T-cell (primary cell): ENCODE measurements at regions not wholly inside any gene's neighbourhood (a gene's known extent, or its start where the extent isn't known, plus 50 kb on each side); places are given as distances from the start of the nearest gene placed in this dataset.

Experiments used
- ATAC-seq, 4 experiments: fragments of 200-7000 bp in 3 of 4; fragments of 150-1000 bp in 1 of 4; cut with Tn5 transposase; replicated peaks in 1 of 4; 1 replicate in 3 of 4; 2 replicates in 1 of 4; pipeline ENCODE4 v1.10.0; 2021; ENCODE audit warnings: moderate library complexity in 3 of 4, mild to moderate bottlenecking in 2 of 4, moderate number of reproducible peaks in 1 of 4
- CTCF ChIA-PET, 2 donors: fragments of 300-600 bp; sonication (Branson Sonifier 250); formaldehyde crosslinking; loops; one replicate each; lab custom pipeline; 2022; ENCODE audit warnings: antibody characterized with exemption in 2 of 2; lab: Charles Lee
- POLR2A ChIA-PET, 2 donors: fragments of 300-600 bp; sonication (Branson Sonifier 250); formaldehyde crosslinking; loops; one replicate each; lab custom pipeline; 2022; ENCODE audit warnings: antibody characterized with exemption in 2 of 2; lab: Charles Lee
- DNase-seq, 35 experiments: peaks; one replicate each; pipeline versions ENCODE4 v3.0.0 to v3.0.0-alpha.2; 2013 to 2023
- H3K27ac ChIP-seq: one replicate; pipeline ENCODE4 v1.5.1; 2013; ENCODE audit warnings: low read length
- H3K27me3 ChIP-seq, 2 experiments: replicated peaks in 1 of 2; 1 replicate in 1 of 2; 2 replicates in 1 of 2; pipeline versions ENCODE4 v1.6.1 to v1.7.0; 2013; ENCODE audit warnings: low read length in 1 of 2, mixed read lengths in 1 of 2; ENCODE audit not compliant: control insufficient read depth in 2 of 2, insufficient read depth in 2 of 2; ENCODE audit errors: extremely low read depth in 1 of 2
- H3K36me3 ChIP-seq, 2 donors: 1 replicate in 1 of 2; 2 replicates in 1 of 2; pipeline versions ENCODE4 v1.6.1 to v1.7.0; 2013; ENCODE audit warnings: low read length in 1 of 2; ENCODE audit not compliant: control insufficient read depth in 2 of 2, insufficient read depth in 1 of 2; ENCODE audit errors: extremely low read depth in 1 of 2
- H3K4me1 ChIP-seq, 2 experiments: 1 replicate in 1 of 2; 2 replicates in 1 of 2; pipeline versions ENCODE4 v1.6.1 to v1.7.0; 2013; ENCODE audit warnings: low read length in 2 of 2, mixed read lengths in 1 of 2; ENCODE audit not compliant: insufficient read depth in 2 of 2, control insufficient read depth in 1 of 2; ENCODE audit errors: extremely low read depth in 1 of 2
- H3K4me3 ChIP-seq, 2 donors: 1 replicate in 1 of 2; 2 replicates in 1 of 2; pipeline versions ENCODE4 v1.5.1 to v1.7.0; 2013; ENCODE audit warnings: mild to moderate bottlenecking in 2 of 2, low read length in 1 of 2, moderate library complexity in 1 of 2; ENCODE audit not compliant: control insufficient read depth in 1 of 2; ENCODE audit errors: extremely low read depth in 1 of 2
- H3K9me3 ChIP-seq: 2 replicates; pipeline ENCODE4 v1.7.0; 2013
- H3K27ac Mint-ChIP-seq, 2 donors: one replicate each; pipeline ENCODE4 v1.8.0; 2020 to 2021; ENCODE audit warnings: mild to moderate bottlenecking in 2 of 2, mixed read lengths in 2 of 2
- H3K27me3 Mint-ChIP-seq, 2 donors: one replicate each; pipeline ENCODE4 v1.8.0; 2021 to 2022; ENCODE audit warnings: mixed read lengths in 2 of 2
- H3K36me3 Mint-ChIP-seq: one replicate; pipeline ENCODE4 v1.8.0; 2021; ENCODE audit warnings: mixed read lengths
- H3K4me1 Mint-ChIP-seq, 3 donors: one replicate each; pipeline ENCODE4 v1.8.0; 2020 to 2022; ENCODE audit warnings: mixed read lengths in 3 of 3, mild to moderate bottlenecking in 1 of 3
- H3K4me3 Mint-ChIP-seq, 3 donors: one replicate each; pipeline ENCODE4 v1.8.0; 2020 to 2022; ENCODE audit warnings: mild to moderate bottlenecking in 3 of 3, mixed read lengths in 3 of 3, moderate library complexity in 3 of 3
- H3K9me3 Mint-ChIP-seq, 3 donors: one replicate each; pipeline ENCODE4 v1.8.0; 2020 to 2022; ENCODE audit warnings: mixed read lengths in 3 of 3
- WGBS: methylation state at CpG from one replicate; pipeline ENCODE4 v1.1.5; 2013; ENCODE audit warnings: missing lambda C conversion rate; ENCODE audit not compliant: insufficient coverage; 5-methylcytosine and 5-hydroxymethylcytosine counted together

DNA sequence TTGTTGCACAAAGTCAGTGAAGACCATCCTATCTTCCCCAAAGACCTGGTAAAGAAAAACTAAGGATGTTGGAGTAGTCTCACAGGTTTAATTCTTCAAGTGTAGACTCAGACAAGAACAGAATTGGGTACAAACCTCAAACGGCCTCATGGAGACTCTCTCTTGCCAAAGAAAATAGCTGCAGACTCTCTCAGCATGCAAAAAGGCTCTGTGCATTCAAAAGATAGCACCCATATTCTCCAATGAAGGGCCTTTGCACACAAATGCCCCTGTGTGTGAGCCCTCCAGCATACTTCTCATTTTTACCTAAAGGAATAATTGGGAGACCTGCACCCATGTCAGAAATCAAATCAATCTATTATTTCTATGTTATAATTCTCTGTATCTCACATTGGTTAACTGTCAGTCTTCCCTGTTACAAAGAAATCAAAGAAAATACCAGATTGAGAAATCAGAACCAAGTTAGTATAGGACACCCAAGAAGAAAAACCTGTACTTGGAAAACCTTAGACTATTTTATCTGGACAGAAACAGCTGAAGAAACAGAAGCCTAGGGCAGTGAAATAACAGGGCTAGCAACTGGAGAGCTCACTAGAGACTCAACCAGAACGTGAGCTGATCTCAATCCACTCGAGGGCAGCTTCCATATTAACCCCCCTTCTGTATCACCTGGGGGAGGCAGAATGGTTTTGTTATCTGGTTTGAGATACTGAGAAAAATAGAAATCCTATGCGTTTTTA lies 134.7 kb upstream of the DNAJC10 start:
- Mint-ChIP-seq H3K27me3 (peaks cover 3 to 5% of the 10 kb centered on the region in 2 donors), H3K4me3 (no peak overlapping the region), H3K27ac (no peak overlapping the region), H3K4me1 (no peaks in the 10 kb centered on the region), H3K36me3 (no peaks in the 10 kb centered on the region), H3K9me3 (no peaks in the 10 kb centered on the region)
- POLR2A ChIA-PET: no interaction called here
- H3K4me1 ChIP-seq: no peaks in the 10 kb centered on the region
- 29% methylated on average over 1 of the region's 4 CpGs for WGBS
- no peaks in the 10 kb centered on the region for H3K36me3 ChIP-seq
- no peak overlapping the region for H3K4me3 ChIP-seq
- no peaks in the 10 kb centered on the region for H3K27me3 ChIP-seq
- H3K9me3 ChIP-seq: no peaks in the 10 kb centered on the region
- no peak for ATAC-seq
- no peak overlapping the region for H3K27ac ChIP-seq
- no peak for DNase-seq
- CTCF ChIA-PET: no interaction called here

DNA sequence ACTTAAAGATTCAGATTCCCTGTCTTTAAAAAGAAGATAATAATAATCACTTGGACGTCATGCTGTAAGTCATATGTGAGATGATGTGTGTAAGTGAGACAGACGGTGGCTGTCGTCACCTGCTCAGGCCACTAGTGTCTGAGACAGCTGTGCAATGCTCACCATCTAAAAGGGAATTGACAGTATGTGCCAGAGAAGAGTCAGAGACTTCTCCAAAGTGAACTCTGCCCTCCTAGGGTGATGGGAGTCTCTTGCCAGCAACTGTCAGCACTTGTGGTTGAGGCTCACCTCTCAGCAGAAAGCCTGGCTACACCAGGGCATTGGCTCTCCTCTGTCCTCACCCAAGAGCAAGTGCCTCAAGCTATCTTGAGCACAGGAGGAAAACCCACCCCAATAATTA lies 131.6 kb upstream of the DNAJC10 start:
- Mint-ChIP-seq H3K36me3 (no peaks in the 10 kb centered on the region), H3K9me3 (no peaks in the 10 kb centered on the region), H3K4me3 (no peak overlapping the region), H3K4me1 (no peaks in the 10 kb centered on the region), H3K27ac (no peak overlapping the region), H3K27me3 (peaks cover 7 to 8% of the 10 kb centered on the region in 2 donors)
- H3K27ac ChIP-seq: no peak overlapping the region
- H3K4me3 ChIP-seq: no peak overlapping the region
- H3K36me3 ChIP-seq: no peaks in the 10 kb centered on the region
- DNase-seq (no peak), ATAC-seq (no peak)
- no peaks in the 10 kb centered on the region for H3K27me3 ChIP-seq
- H3K4me1 ChIP-seq: no peaks in the 10 kb centered on the region
- no peaks in the 10 kb centered on the region for H3K9me3 ChIP-seq
- CTCF ChIA-PET: no interaction called here
- POLR2A ChIA-PET: no interaction called here
- 85% methylated on average over 2 of the region's 3 CpGs for WGBS

DNA sequence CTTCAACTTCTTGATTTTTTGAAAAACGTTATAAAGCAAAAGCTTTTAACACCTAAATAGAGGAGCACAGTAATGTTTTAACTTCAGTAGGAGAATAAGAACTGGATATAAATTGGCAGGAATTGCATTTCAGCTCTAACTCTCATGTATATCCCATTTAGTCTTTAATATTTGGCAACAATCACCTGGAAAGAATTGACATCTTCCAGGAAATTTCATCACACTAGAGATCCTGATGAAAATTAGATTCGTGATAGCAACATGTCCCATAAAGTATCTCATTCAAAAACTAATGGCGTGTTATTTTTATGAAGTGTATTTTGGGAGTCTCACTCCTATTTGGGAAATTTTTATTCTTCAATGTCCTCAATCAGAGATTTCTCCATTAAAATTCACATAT lies 131.1 kb upstream of the DNAJC10 start:
- Mint-ChIP-seq H3K36me3 (no peaks in the 10 kb centered on the region), H3K9me3 (no peaks in the 10 kb centered on the region)
- no peaks in the 10 kb centered on the region for H3K27me3 ChIP-seq

DNA sequence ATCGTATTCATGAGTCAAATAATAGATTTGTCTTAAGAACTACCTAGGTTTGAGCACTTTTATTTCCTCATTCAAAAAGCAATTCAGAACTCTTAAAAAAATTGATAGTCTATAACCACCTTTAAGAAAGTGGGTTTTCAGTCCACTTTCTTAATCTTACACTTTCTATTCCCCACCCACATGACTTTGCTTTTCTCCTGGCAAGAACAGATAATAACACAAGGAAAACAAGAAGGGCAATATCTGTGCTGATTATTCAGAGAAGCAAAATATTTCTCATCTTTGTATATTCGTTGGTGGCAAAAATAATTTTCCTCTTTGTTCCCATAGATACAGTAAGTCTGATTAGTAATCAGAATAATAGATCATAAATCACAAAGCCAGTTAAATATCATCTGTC lies 130.6 kb upstream of the DNAJC10 start:
- H3K27ac Mint-ChIP-seq: no peak overlapping the region
- Histone ChIP-seq H3K27ac (no peak overlapping the region), H3K4me1 (no peaks in the 10 kb centered on the region), H3K9me3 (no peaks in the 10 kb centered on the region), H3K4me3 (no peak overlapping the region), H3K36me3 (no peaks in the 10 kb centered on the region), H3K27me3 (no peaks in the 10 kb centered on the region)
- no peaks in the 10 kb centered on the region for H3K36me3 Mint-ChIP-seq
- no CpG with 5 or more reads among the region's 2 CpGs for WGBS
- ChIA-PET CTCF (no interaction called here), POLR2A (no interaction called here)
- no peak for DNase-seq
- H3K9me3 Mint-ChIP-seq: no peaks in the 10 kb centered on the region
- H3K4me1 Mint-ChIP-seq: no peaks in the 10 kb centered on the region
- ATAC-seq: no peak
- H3K4me3 Mint-ChIP-seq: no peak overlapping the region
- peaks cover 7 to 9% of the 10 kb centered on the region in 2 donors for H3K27me3 Mint-ChIP-seq

More for the DNA sequence above, 131.1 kb upstream of the DNAJC10 start:
- H3K9me3 ChIP-seq: no peaks in the 10 kb centered on the region
- H3K4me1 ChIP-seq: no peaks in the 10 kb centered on the region
- POLR2A ChIA-PET: no interaction called here
- no peak for ATAC-seq
- no peaks in the 10 kb centered on the region for H3K36me3 ChIP-seq
- Mint-ChIP-seq H3K27me3 (peaks cover 7 to 8% of the 10 kb centered on the region in 2 donors), H3K4me1 (no peaks in the 10 kb centered on the region), H3K27ac (no peak overlapping the region), H3K4me3 (no peak overlapping the region)
- WGBS: no CpG with 5 or more reads among the region's 3 CpGs
- CTCF ChIA-PET: no interaction called here
- H3K4me3 ChIP-seq: no peak overlapping the region
- no peak overlapping the region for H3K27ac ChIP-seq
- no peak for DNase-seq

DNA sequence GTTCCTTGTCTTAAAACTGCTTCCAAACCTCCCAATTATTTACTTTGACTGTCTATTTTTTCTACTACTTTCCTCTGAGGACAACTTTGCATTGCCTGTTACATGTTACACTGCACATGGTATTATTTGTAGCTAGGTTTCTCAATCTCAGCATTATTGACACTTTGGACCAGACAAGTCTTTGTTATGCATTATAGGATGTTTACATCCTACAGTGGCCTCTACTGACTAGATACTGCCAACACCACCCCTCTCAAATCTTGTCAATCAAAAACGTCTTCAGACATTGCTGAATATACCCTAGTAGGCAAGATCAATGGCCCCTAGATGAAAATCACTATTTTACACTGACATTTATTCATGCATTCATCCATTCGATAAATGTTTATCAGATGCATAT lies 129.6 kb upstream of the DNAJC10 start:
- H3K36me3 Mint-ChIP-seq: no peaks in the 10 kb centered on the region
- H3K27me3 Mint-ChIP-seq: peaks cover 7 to 9% of the 10 kb centered on the region in 2 donors
- ChIA-PET CTCF (no interaction called here), POLR2A (no interaction called here)
- Histone ChIP-seq H3K4me3 (no peak overlapping the region), H3K36me3 (no peaks in the 10 kb centered on the region), H3K4me1 (no peaks in the 10 kb centered on the region), H3K9me3 (no peaks in the 10 kb centered on the region), H3K27me3 (no peaks in the 10 kb centered on the region), H3K27ac (no peak overlapping the region)
- H3K9me3 Mint-ChIP-seq: no peaks in the 10 kb centered on the region
- no peak overlapping the region for H3K4me3 Mint-ChIP-seq
- WGBS: no CpG with 5 or more reads among the region's 2 CpGs
- ATAC-seq (no peak), DNase-seq (no peak)
- H3K27ac Mint-ChIP-seq: no peak overlapping the region
- no peaks in the 10 kb centered on the region for H3K4me1 Mint-ChIP-seq

DNA sequence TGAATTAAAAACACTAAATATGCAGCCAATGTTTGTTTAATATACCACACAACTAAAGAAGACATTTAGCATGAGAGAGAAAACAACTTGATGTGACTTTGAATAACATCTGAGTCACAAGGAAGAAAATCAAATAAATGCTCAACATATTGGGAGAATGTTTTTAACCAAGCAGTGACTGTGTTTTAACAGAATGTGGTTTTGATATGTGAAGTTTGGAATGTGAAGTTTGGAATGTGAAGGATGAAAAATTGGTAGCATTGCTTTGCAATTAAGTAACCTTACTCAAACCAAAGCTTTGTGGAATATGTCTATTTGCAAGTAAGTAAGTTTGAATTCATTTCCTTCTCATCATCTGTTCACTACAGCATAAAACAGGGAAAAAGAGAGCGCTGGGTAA lies 128.2 kb upstream of the DNAJC10 start:
- Mint-ChIP-seq H3K4me1 (no peaks in the 10 kb centered on the region), H3K27me3 (peaks cover 7 to 9% of the 10 kb centered on the region in 2 donors), H3K27ac (no peak overlapping the region), H3K36me3 (no peaks in the 10 kb centered on the region), H3K9me3 (no peaks in the 10 kb centered on the region), H3K4me3 (no peak overlapping the region)
- Histone ChIP-seq H3K4me3 (no peak overlapping the region), H3K36me3 (no peaks in the 10 kb centered on the region), H3K27me3 (no peaks in the 10 kb centered on the region), H3K27ac (no peak overlapping the region), H3K9me3 (no peaks in the 10 kb centered on the region), H3K4me1 (no peaks in the 10 kb centered on the region)
- POLR2A ChIA-PET: interaction anchor here in 1 of 2 donors (0.6 kb wide), 1 partner anchor 1875 kb away, joined by 3 read pairs; no protein-coding TSS in a partner anchor
- no CpG with 5 or more reads among the region's 1 CpG for WGBS
- DNase-seq (no peak), ATAC-seq (no peak)
- CTCF ChIA-PET: no interaction called here

DNA sequence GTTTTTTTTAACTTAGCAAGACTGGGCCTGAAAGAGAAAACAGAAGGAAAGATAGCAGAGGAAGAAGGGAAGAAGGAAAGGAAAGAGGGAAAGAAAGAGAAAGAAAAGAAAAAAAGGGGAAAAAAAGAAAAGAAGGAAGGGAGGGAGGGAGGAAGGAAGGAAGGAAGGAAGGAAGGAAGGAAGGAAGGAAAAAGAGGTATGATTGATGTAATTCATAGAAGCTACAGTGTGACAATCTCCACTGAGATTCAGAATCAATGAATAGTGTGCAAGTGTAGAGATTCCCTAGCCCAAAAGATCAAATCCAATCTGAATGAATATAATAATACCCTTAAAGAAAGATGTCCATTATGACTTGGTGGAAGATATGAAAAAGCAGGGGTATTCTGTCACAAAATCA lies 126.9 kb upstream of the DNAJC10 start:
- peaks cover 7 to 9% of the 10 kb centered on the region in 2 donors for H3K27me3 Mint-ChIP-seq
- H3K9me3 Mint-ChIP-seq: no peaks in the 10 kb centered on the region
- H3K9me3 ChIP-seq: no peaks in the 10 kb centered on the region
- no peak for ATAC-seq
- no peaks in the 10 kb centered on the region for H3K27me3 ChIP-seq
- H3K27ac Mint-ChIP-seq: no peak overlapping the region
- ChIA-PET CTCF (no interaction called here), POLR2A (no interaction called here)
- H3K27ac ChIP-seq: no peak overlapping the region
- no peak overlapping the region for H3K4me3 Mint-ChIP-seq
- no peaks in the 10 kb centered on the region for H3K36me3 ChIP-seq
- H3K4me1 Mint-ChIP-seq: no peaks in the 10 kb centered on the region
- no peak overlapping the region for H3K4me3 ChIP-seq
- DNase-seq: no peak
- H3K36me3 Mint-ChIP-seq: no peaks in the 10 kb centered on the region
- no peaks in the 10 kb centered on the region for H3K4me1 ChIP-seq
